ENCODE measurements at regions not wholly inside any gene's neighbourhood (a gene's known extent, or its start where the extent isn't known, plus 50 kb on each side); places are given as distances from the start of the nearest gene placed in this dataset.

DNA sequence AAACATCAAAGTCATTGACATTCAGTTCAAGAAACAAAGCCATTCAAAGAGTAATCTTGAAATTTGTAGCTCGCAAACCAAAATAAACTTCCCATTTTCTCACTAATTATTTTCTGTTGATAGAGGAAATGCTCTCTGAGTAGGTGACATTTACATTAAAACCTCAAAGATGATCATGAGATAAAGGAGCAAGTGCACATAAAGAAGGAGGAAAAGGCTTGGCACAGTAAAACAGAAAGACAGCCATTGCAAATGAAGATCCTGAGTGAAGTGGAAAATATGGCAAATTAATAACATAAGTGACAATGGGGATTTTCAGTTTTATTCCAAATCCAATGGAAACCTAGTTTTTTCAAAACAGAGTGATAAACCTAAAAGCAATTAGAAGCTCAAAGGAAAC is 2320.8 kb downstream of the ARAP2 start:
- TF ChIP-seq, protein P1, sequence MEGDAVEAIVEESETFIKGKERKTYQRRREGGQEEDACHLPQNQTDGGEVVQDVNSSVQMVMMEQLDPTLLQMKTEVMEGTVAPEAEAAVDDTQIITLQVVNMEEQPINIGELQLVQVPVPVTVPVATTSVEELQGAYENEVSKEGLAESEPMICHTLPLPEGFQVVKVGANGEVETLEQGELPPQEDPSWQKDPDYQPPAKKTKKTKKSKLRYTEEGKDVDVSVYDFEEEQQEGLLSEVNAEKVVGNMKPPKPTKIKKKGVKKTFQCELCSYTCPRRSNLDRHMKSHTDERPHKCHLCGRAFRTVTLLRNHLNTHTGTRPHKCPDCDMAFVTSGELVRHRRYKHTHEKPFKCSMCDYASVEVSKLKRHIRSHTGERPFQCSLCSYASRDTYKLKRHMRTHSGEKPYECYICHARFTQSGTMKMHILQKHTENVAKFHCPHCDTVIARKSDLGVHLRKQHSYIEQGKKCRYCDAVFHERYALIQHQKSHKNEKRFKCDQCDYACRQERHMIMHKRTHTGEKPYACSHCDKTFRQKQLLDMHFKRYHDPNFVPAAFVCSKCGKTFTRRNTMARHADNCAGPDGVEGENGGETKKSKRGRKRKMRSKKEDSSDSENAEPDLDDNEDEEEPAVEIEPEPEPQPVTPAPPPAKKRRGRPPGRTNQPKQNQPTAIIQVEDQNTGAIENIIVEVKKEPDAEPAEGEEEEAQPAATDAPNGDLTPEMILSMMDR (IDR thresholded peaks at IDR 0.05; ENCODE audit: poor library complexity), result no peak
- no peak for TF ChIP-seq EZH2phosphoT487 (IDR thresholded peaks at IDR 0.05; ENCODE audit: low read depth, severe bottlenecking, unreplicated experiment)
